K562 (cell line): ENCODE measurements at regions not wholly inside any gene's neighbourhood (a gene's known extent, or its start where the extent isn't known, plus 50 kb on each side); places are given as distances from the start of the nearest gene placed in this dataset.

Experiments
- BACH1 ChIP-seq: fragments of 200-800 bp; sonication (Bioruptor generic); IDR thresholded peaks from 2 replicates; pipeline ENCODE4 v1.6.1; 2016; ENCODE audit warnings: missing genetic modification characterization, missing compliant biosample characterization
- CREB3L1 ChIP-seq: fragments of 450-650 bp; IDR thresholded peaks from 2 replicates; pipeline ENCODE4 v1.6.1; 2014; ENCODE audit warnings: low read depth, mild to moderate bottlenecking, moderate library complexity, borderline replicate concordance
- CREM ChIP-seq: IDR thresholded peaks from 2 replicates; pipeline ENCODE4 v1.6.1; 2014; ENCODE audit warnings: antibody characterized with exemption, low read depth
- CUX1 ChIP-seq: fragments of 200-800 bp; sonication (Bioruptor generic); IDR thresholded peaks from 2 replicates; pipeline ENCODE4 v1.6.1; 2016; ENCODE audit warnings: missing genetic modification characterization, missing compliant biosample characterization
- HMGN3 ChIP-seq: IDR thresholded peaks from 2 replicates; pipeline ENCODE4 v1.6.1; 2011; ENCODE audit warnings: borderline replicate concordance, low read depth, mild to moderate bottlenecking, mixed read lengths, low read length; ENCODE audit not compliant: insufficient read length; ENCODE audit errors: extremely low read depth
- KLF16 ChIP-seq: IDR thresholded peaks from 2 replicates; pipeline ENCODE4 v1.6.1; 2016; ENCODE audit warnings: antibody characterized with exemption
- MYNN ChIP-seq, 2 experiments: sonication (generic); formaldehyde crosslinking in 1 of 2; IDR thresholded peaks; 2 replicates each; pipeline versions ENCODE4 v1.5.0 to v1.6.1; 2016 to 2020; ENCODE audit warnings: antibody characterized with exemption in 1 of 2, missing genetic modification reagents in 1 of 2
- NCOA2 ChIP-seq, 2 experiments: fragments of 450-650 bp; IDR thresholded peaks; 2 replicates each; pipeline ENCODE4 v1.6.1; 2018; ENCODE audit warnings: mild to moderate bottlenecking in 2 of 2, moderate library complexity in 1 of 2; ENCODE audit not compliant: partially characterized antibody in 2 of 2
- NR2F6 ChIP-seq: fragments of 450-650 bp; formaldehyde crosslinking; IDR thresholded peaks from 2 replicates; pipeline ENCODE4 v1.4.0; 2020; ENCODE audit warnings: mild to moderate bottlenecking
- NR4A1 ChIP-seq, 2 experiments: fragments of 250-450 bp in 1 of 2; fragments of 450-650 bp in 1 of 2; sonication (Bioruptor Pico) in 1 of 2; IDR thresholded peaks; 2 replicates each; pipeline versions ENCODE4 v1.4.0 to v1.6.1; 2016 to 2020; ENCODE audit warnings: mild to moderate bottlenecking in 2 of 2, missing compliant biosample characterization in 1 of 2, missing genetic modification characterization in 1 of 2, moderate library complexity in 1 of 2
- POLR2AphosphoS2 ChIP-seq: IDR thresholded peaks from 2 replicates; pipeline ENCODE4 v1.6.1; 2012; ENCODE audit warnings: low read length, improper control_type of control experiment
- PTTG1 ChIP-seq: fragments of 450-650 bp; IDR thresholded peaks from 2 replicates; pipeline ENCODE4 v1.6.1; 2016; ENCODE audit warnings: low read depth, mild to moderate bottlenecking, missing genetic modification characterization, missing compliant biosample characterization
- RHOXF2B ChIP-seq: fragments of 250-450 bp; sonication (Bioruptor Pico); conservative IDR thresholded peaks from 2 replicates; pipeline ENCODE4 v1.5.1; 2021
- SMAD2 ChIP-seq: fragments of 150-350 bp; IDR thresholded peaks from 2 replicates; pipeline ENCODE4 v1.6.1; 2014; ENCODE audit warnings: low read depth, mild to moderate bottlenecking, low read length
- SNRNP70 ChIP-seq: fragments of 200-400 bp; formaldehyde crosslinking; optimal IDR thresholded peaks from 2 replicates; pipeline ENCODE3; 2017; ENCODE audit warnings: low read depth, low read length
- TOE1 ChIP-seq, 2 experiments: fragments of 450-650 bp in 1 of 2; sonication (generic) in 1 of 2; formaldehyde crosslinking in 1 of 2; IDR thresholded peaks; 2 replicates each; pipeline versions ENCODE4 v1.7.1 to v1.8.0; 2016 to 2022; ENCODE audit warnings: borderline replicate concordance in 2 of 2, mild to moderate bottlenecking in 2 of 2, antibody characterized with exemption in 1 of 2, inconsistent platforms in 1 of 2, low read depth in 1 of 2, missing genetic modification reagents in 1 of 2, moderate library complexity in 1 of 2
- U2AF1 ChIP-seq: fragments of 200-400 bp; formaldehyde crosslinking; optimal IDR thresholded peaks from 2 replicates; pipeline ENCODE3; 2017; ENCODE audit warnings: mild to moderate bottlenecking, low read depth, low read length, moderate library complexity
- ZFP1 ChIP-seq: fragments of 450-650 bp; formaldehyde crosslinking; IDR thresholded peaks from 2 replicates; pipeline ENCODE4 v1.4.0; 2020; ENCODE audit warnings: mild to moderate bottlenecking, mixed read lengths
- ZFP30 ChIP-seq: fragments of 250-450 bp; sonication (Bioruptor Pico); IDR thresholded peaks from 2 replicates; pipeline ENCODE4 v1.8.0; 2022; ENCODE audit warnings: moderate library complexity, mild to moderate bottlenecking, inconsistent platforms, borderline replicate concordance
- ZNF121 ChIP-seq: sonication (generic); formaldehyde crosslinking; conservative IDR thresholded peaks from 2 replicates; pipeline ENCODE4 v1.8.0; 2022; ENCODE audit warnings: missing genetic modification reagents
- ZNF561 ChIP-seq: fragments of 450-650 bp; formaldehyde crosslinking; conservative IDR thresholded peaks from 2 replicates; pipeline ENCODE4 v1.4.0; 2020; ENCODE audit warnings: mild to moderate bottlenecking, moderate library complexity
- ZNF668 ChIP-seq: fragments of 250-450 bp; sonication (Bioruptor Pico); IDR thresholded peaks from 2 replicates; pipeline ENCODE4 v1.8.0; 2022; ENCODE audit warnings: mild to moderate bottlenecking, inconsistent platforms

DNA sequence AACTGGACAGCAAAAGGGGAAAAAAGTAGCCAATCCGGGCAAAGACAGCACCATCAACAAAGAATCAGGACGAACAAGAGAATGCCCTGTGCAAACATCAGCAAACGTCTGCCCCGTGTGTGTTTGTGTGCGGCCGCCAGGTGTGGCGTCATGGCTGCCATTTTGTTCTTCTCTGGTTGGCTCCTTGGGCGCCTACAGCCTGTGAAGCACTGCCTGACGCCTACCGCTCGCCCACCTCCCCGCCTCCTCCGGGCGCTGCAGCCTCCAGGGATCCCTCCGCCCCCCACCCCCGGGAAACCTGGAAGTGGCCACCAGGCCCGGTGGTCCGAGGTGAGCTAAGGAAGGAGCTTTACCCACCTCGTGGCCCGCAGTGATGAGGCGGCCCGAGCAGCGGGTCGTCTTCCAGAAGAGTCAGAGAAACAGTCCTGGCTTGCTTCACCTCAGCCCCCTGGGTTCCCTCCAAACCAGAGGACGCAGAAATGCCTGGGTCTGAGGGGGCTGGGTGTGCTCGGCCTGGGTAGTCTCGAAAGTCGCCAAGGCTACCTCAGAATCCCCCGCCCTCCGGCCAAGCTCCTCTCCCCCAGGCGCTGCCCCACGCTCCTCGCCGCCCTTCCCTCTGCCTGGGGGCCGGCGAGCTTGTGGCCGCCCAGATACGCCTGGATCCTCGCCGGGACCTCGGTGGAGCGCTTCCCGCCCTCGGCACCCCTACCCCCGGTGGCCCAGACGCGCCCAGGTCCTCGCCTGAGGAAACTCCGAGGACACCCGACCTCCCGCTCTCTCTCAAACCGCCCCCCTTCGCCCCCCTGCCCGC, 61.8 kb upstream of the IL6 start (continued):
- TF ChIP-seq CUX1 (CRISPR knock-in tag) (peak; percentile 44; the same call in 1 of the 2 replicates), NCOA2 (IDR thresholded peaks at IDR 0.05; ENCODE audit: partially characterized antibody in 2 of 2) (no peak), MYNN (IDR thresholded peaks at IDR 0.05) (no peak), MYNN (CRISPR knock-in tag; IDR thresholded peaks at IDR 0.05) (no peak), PTTG1 (tag) (peak; percentile 19; the same call in 1 of the 2 replicates), ZNF121 (CRISPR knock-in tag) (no peak), U2AF1 (no peak), SNRNP70 (no peak), TOE1 (IDR thresholded peaks at IDR 0.05; ENCODE audit: borderline replicate concordance) (no peak), TOE1 (CRISPR knock-in tag; IDR thresholded peaks at IDR 0.05; ENCODE audit: borderline replicate concordance, low read depth) (no peak), POLR2AphosphoS2 (0 out of 2 replicates have a peak, but pooled peaks have one; percentile 24), ZNF561 (CRISPR knock-in tag) (no peak), HMGN3 (peak; percentile 30), CREM (no peak), CREB3L1 (no peak), NR2F6 (CRISPR knock-in tag) (no peak), BACH1 (no peak), SMAD2 (no peak), ZNF668 (CRISPR knock-in tag) (no peak), NR4A1 (CRISPR knock-in tag; IDR thresholded peaks at IDR 0.05) (no peak), NR4A1 (tag; IDR thresholded peaks at IDR 0.05) (peak; percentile 83; the same call in 1 of the 2 replicates), ZFP30 (CRISPR knock-in tag) (no peak), RHOXF2B (CRISPR knock-in tag) (no peak), ZFP1 (CRISPR knock-in tag) (no peak), KLF16 (no peak)
